ENCODE measurements at regions not wholly inside any gene's neighbourhood (a gene's known extent, or its start where the extent isn't known, plus 50 kb on each side); places are given as distances from the start of the nearest gene placed in this dataset.
A peak's percentile ranks its signal among the peaks of the same experiment; 100 is the strongest.
"Not testable (repeated sequence)": the region's sequence is repeated elsewhere in the genome, so short reads cannot be mapped to it uniquely, and the experiment has no call there.

GRCh38 chr2:186181625-186182024 lies 304.4 kb upstream of the ZC3H15 start:
- no peak for DNase-seq (ENCODE audit: low read depth, low spot score)

DNA sequence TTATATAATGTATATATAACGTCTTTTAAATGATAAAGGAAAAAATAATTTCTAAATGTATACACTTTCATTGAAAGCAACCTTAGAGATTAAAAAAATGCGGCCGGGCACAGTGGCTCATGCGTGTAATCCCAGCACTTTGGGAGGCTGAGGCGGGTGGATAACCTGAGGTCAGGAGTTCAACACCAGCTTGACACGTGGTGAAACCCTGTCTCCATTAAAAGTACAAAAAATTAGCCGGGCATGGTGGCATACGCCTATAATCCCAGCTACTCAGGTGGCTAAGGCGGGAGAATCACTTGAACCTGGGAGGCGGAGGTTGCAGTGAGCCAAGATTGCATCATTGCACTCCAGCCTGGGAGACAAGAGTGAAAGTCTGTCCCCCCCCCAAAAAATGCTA lies 303.7 kb upstream of the ZC3H15 start:
- DNase-seq (ENCODE audit: low read depth, low spot score): not testable (repeated sequence)

DNA sequence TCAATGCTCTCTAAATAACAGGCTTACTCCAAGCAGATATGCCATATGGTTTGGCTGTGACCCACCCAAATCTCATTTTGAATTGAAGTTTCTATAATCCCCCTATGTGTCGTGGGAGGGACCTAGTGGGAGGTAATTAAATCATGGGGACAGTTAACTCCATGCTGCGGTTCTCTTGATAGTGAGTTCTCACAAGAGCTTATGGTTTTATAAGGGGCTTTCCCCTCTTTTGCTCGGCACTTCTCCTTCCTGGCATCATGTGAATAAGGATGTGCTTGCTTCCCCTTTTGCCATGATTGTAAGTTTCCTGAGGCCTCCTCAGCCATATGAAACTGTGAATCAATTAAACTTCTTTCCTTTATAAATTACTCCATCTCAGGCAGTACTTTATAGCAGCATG lies 302.7 kb upstream of the ZC3H15 start:
- no peak for DNase-seq (ENCODE audit: low read depth, low spot score)

- DNase-seq (ENCODE audit: low read depth, low spot score): no peak
Observed at GRCh38 chr2:186187854-186188253, 298.2 kb upstream of the ZC3H15 start.

DNA sequence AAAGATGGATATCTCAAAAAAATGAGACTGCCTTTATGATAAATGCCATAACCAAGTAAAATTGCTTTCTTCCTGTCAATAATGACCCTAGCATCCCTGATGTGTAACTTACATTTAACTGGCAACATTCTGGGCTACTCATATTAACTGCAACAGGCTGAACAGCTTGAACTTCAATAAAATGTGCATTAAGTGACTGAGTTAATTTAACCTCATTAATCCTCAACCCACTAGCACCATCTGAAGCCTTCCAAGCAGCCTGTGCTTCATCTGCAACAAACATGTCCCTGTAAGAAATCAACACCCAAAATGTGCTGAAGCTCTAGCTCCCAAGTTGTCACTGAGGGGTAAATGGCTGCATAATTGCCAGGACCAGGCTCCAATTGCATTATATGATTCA lies 296.2 kb upstream of the ZC3H15 start:
- DNase-seq (ENCODE audit: low read depth, low spot score): no peak

DNA sequence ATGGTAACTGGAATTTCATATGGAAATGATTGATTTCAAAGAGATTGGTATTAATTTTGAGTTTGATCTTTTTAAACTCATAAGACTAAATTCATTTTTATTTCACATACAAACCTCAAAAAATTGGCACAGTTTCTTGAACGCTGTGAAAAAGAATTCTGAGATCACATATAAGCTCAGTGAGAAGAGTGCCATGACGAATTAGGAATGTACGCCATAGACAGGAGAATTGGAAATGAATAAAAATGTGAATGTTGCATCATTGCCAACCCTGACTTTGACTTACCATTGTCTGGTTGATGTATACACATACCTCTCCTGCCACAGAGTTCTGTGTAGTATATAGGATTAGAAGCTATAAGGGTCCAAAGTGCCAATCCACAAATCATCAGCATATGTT lies 290.4 kb upstream of the ZC3H15 start:
- no peak for DNase-seq (ENCODE audit: low read depth, low spot score)

DNA sequence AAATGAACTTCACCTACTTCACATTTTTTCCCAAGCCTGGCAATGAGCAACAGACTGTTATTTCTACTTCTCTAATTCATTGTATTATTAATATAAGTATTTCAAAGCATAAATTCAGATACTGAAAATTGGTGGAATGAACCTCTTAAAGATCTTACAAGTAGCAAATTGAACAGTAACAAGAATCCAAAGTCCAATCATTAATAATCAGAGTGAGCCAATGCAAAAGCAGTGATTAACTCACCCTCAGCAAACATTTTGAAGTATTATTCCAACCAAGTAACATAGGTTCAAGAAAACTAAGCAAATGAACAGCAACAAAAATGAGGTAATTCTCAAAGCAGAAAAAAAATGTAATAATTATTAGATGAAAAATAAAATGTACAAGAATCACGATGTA lies 288.1 kb upstream of the ZC3H15 start:
- DNase-seq (ENCODE audit: low read depth, low spot score): no peak

- DNase-seq (ENCODE audit: low read depth, low spot score): no peak
Observed at GRCh38 chr2:186199029-186199428, 287.0 kb upstream of the ZC3H15 start.

- no peak for DNase-seq (ENCODE audit: low read depth, low spot score)
Observed at GRCh38 chr2:186201371-186201770, 284.7 kb upstream of the ZC3H15 start.

DNA sequence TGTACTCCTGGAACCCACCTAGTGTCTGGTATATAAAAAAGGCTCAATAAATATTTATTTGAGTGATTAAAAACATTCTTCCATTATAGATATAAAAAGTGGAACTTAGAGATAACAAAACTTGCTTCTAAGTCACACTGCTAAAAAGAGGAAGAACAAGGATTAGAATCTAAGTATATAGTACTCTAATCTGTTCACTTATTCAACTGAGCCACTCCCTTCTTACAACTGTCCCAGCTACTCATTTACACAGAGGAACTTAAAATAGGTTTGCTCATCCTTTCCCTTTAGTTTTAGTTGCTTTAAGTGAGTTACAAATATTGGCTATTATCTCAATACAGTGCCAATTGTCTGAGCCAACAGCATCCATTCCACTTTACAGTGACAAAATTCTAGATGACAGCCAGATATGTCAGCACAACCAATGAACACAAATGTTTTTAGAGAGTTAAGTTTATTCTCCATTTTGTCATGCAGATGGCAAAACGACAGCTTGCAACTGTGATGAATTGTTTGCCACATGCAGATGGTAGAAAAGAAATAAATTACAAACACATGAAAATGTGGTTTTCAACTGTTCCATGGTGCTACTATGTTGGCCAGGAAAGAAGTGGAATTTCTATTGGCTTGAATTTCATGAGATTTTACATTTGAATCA lies 280.7 kb upstream of the ZC3H15 start:
- DNase-seq (ENCODE audit: low read depth, low spot score): no peak

GRCh38 chr2:186209532-186209931 lies 276.5 kb upstream of the ZC3H15 start:
- DNase-seq (ENCODE audit: low read depth, low spot score): no peak

- DNase-seq (ENCODE audit: low read depth, low spot score): no peak
Observed at GRCh38 chr2:186220409-186220808, 265.7 kb upstream of the ZC3H15 start.

DNA sequence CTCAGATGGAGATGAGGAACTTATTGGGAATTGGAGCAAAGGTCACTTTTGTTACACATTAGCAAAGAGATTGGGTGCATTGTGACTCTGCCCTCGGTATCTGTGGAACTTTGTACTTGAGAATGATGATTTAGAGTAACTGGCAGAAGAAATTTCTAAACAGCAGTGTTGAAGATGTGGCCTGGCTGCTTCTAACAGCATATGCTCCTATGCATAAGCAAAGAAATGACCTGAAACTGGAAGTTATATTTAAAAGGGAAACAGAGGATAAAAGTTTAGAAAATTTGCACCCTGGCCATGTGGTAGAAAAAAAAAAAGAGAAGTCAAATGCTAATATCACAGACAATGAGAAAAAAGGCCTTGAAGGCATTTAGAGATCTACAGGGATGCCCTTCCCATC lies 256.8 kb upstream of the ZC3H15 start:
- no peak for DNase-seq (ENCODE audit: low read depth, low spot score)

- no peak for DNase-seq (ENCODE audit: low read depth, low spot score)
Observed at GRCh38 chr2:186241874-186242273, 244.2 kb upstream of the ZC3H15 start.

GRCh38 chr2:186254759-186255158 lies 231.3 kb upstream of the ZC3H15 start:
- no peak for DNase-seq (ENCODE audit: low read depth, low spot score)

DNA sequence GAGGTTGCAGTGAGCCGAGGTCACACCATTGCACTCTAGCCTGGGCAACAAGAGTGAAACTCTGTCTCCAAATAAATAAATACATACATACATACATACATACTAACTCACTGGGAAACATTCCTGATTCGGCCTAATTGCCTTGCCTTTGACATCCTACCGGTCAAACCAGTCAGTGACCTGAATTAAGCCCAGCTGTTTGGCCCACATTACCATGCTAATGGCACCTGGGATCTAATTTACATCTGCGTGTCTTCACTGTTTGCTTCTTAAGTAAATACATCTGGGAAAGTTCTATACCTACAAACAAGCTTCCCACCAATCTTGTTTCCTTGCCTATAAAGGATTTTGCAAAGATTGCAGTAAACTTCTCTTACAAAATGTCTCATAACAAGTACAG lies 230.2 kb upstream of the ZC3H15 start:
- DNase-seq (ENCODE audit: low read depth, low spot score): peak; percentile 65

DNA sequence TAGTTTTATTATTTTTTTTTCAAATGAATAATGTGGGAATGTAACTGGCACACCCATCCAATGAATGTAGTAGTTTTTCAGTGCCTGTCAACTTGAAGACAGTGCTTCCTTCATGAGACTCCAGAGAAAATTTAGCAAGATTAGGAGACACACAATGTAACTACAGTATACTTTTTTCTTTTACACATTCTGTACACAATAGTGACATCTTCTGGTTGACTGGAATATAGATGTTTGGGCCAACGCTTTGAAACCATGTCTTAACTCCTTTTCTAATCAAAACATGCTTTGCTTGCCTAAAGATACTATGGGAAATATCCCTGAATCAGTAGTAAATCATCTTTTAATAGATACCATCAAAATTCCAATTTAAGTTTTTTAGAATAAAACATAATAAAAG lies 229.5 kb upstream of the ZC3H15 start:
- DNase-seq (ENCODE audit: low read depth, low spot score): no peak

- peak; percentile 8 for DNase-seq (ENCODE audit: low read depth, low spot score)
Observed at GRCh38 chr2:186263673-186264250, 222.3 kb upstream of the ZC3H15 start.

DNA sequence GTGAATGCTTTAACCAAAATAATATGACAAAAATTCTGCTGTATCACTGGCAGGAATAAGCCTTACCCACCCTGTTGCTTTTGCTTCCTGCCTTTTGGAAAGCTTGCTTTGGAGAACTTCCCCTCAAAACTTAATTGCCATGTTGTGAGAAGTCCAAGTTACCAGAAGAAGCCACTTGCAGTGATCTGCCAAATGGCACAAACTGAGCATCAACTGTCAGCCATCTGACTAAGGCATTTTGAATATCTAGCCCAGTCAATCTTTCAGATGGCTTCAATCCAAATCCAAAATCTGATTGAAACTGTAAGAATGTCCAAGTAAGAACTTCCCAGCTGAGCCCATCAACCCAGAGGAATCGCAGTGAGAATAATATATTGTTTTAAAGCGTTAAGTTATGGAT lies 216.5 kb upstream of the ZC3H15 start:
- no peak for DNase-seq (ENCODE audit: low read depth, low spot score)

DNA sequence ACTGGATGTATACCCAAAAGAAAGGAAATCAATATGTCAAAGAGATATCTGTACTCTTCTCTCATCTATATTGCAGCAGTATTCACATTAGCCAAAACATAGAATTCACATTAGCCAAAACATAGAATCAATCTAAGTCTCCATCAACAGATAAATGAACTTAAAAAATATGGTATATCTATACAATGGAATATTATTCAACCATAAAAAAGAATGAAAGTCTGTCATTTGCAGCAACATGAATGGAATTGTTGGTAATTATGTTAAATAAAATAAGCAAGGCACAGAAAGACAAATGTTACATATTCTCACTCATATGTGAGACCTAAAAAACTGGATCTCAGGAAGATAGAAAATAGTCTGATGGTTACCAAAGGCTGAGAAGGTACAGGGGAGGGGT lies 212.1 kb upstream of the ZC3H15 start:
- DNase-seq (ENCODE audit: low read depth, low spot score): no peak

- DNase-seq (ENCODE audit: low read depth, low spot score): no peak
Observed at GRCh38 chr2:186274936-186275575, 211.0 kb upstream of the ZC3H15 start.

GRCh38 chr2:186276909-186277308 lies 209.2 kb upstream of the ZC3H15 start:
- DNase-seq (ENCODE audit: low read depth, low spot score): no peak

GRCh38 chr2:186281726-186282125 lies 204.3 kb upstream of the ZC3H15 start:
- no peak for DNase-seq (ENCODE audit: low read depth, low spot score)
